Progenitor cell of endocrine pancreas (in vitro differentiated cells): ENCODE measurements at regions not wholly inside any gene's neighbourhood (a gene's known extent, or its start where the extent isn't known, plus 50 kb on each side); places are given as distances from the start of the nearest gene placed in this dataset.

ENCODE experiments used
- DNase-seq: peaks from one replicate; pipeline ENCODE4 v3.0.0; 2021; ENCODE audit warnings: low spot score; ENCODE audit not compliant: unreplicated experiment
- H3K27ac Mint-ChIP-seq: 2 replicates; pipeline ENCODE4 v1.8.0; 2021; ENCODE audit warnings: mild to moderate bottlenecking, moderate library complexity, mixed read lengths
- H3K27me3 Mint-ChIP-seq: 2 replicates; pipeline ENCODE4 v1.8.0; 2021; ENCODE audit warnings: mixed read lengths
- H3K36me3 Mint-ChIP-seq: 2 replicates; pipeline ENCODE4 v1.8.0; 2022; ENCODE audit warnings: mixed read lengths; ENCODE audit not compliant: insufficient read depth
- H3K4me1 Mint-ChIP-seq: 2 replicates; pipeline ENCODE4 v1.8.0; 2021; ENCODE audit warnings: low read depth, mixed read lengths
- H3K4me3 Mint-ChIP-seq: 2 replicates; pipeline ENCODE4 v1.8.0; 2021; ENCODE audit warnings: low read depth, mild to moderate bottlenecking, moderate library complexity, mixed read lengths
- H3K9me3 Mint-ChIP-seq: 2 replicates; pipeline ENCODE4 v1.8.0; 2021; ENCODE audit warnings: low read depth, mixed read lengths
- TF ChIP-seq, protein P1 (sequence below): fragments of 200-600 bp; sonication (generic); IDR thresholded peaks from one replicate; pipeline ENCODE4 v1.5.0; 2021; ENCODE audit warnings: antibody characterized with exemption, mild to moderate bottlenecking; ENCODE audit not compliant: unreplicated experiment

DNA sequence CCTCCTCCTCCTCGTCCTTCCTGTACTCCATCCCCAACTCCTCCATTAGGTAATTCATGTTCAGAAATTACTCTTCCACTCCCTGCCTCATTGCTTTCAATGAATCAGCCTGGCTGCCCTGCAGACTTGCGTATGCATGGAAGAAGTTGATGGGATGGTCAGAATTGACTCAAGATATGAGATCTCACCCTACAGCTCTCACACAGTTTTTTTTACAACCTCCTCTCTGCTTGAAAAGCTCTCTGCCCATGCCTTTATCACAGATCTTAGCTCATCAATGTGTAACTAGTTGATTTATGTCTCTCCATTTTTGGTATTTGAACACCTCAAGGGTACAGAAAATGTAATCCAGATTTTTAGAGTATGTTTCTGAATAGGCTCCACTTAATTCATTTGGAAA, 506.9 kb downstream of the TBC1D4 start:
- TF ChIP-seq, protein P1, sequence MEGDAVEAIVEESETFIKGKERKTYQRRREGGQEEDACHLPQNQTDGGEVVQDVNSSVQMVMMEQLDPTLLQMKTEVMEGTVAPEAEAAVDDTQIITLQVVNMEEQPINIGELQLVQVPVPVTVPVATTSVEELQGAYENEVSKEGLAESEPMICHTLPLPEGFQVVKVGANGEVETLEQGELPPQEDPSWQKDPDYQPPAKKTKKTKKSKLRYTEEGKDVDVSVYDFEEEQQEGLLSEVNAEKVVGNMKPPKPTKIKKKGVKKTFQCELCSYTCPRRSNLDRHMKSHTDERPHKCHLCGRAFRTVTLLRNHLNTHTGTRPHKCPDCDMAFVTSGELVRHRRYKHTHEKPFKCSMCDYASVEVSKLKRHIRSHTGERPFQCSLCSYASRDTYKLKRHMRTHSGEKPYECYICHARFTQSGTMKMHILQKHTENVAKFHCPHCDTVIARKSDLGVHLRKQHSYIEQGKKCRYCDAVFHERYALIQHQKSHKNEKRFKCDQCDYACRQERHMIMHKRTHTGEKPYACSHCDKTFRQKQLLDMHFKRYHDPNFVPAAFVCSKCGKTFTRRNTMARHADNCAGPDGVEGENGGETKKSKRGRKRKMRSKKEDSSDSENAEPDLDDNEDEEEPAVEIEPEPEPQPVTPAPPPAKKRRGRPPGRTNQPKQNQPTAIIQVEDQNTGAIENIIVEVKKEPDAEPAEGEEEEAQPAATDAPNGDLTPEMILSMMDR: no peak
- no peak overlapping the region for H3K27ac Mint-ChIP-seq

DNA sequence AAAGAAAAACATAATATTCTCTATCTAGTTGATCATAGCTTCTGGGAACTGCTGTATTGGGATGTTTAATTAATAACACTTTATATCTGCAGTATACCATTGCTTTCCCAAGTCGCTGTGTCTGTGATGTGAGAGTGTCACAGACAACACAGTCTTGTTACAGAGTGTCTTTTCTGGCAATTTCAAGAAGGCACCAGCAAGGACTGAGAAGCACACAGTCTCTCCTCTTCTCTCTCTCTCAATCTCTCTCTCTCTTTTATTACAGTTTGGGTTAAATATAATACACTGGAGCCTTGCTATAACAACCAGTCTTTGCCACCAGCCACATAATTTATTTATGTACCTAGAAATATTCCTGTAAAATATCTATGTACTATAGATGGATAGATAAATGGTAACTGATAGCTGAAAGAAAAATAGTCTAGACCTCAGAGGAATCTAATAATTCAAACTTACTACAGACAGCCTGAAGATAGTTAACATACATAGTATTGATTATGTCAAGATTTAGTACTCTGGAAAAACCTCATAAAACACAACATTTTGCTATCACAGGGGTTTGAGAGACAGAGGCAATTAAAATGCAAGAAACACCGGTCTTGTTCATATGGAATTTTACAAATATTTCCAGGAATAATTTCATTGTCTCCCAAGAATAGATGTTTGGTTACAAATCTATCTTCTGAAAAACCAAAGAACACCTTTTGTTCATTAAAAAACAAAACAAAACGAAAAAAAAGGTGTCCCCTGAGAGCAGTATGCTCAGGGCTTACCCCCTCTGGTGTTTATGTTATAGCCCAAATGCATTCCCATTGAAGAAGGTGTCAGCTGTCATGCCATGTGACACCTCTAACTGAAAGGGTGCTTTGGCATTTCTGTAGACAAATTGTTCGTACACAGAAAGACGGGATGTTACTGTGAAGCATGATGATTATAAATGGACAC, 507.8 kb downstream of the TBC1D4 start:
- H3K27ac Mint-ChIP-seq: no peak overlapping the region
- no peaks in the 10 kb centered on the region for H3K27me3 Mint-ChIP-seq
- DNase-seq: no peak
- no peaks in the 10 kb centered on the region for H3K9me3 Mint-ChIP-seq
- no peaks in the 10 kb centered on the region for H3K4me1 Mint-ChIP-seq
- TF ChIP-seq, protein P1: no peak
- H3K36me3 Mint-ChIP-seq: no peaks in the 10 kb centered on the region
- H3K4me3 Mint-ChIP-seq: no peak overlapping the region

More for the DNA sequence above, 506.9 kb downstream of the TBC1D4 start:
- Mint-ChIP-seq H3K27me3 (no peaks in the 10 kb centered on the region), H3K36me3 (no peaks in the 10 kb centered on the region), H3K4me1 (no peaks in the 10 kb centered on the region), H3K9me3 (no peaks in the 10 kb centered on the region), H3K4me3 (no peak overlapping the region)
- DNase-seq: no peak

GRCh38 chr13:74969419-74969818, 512.5 kb downstream of the TBC1D4 start:
- TF ChIP-seq, protein P1: no peak
- H3K27me3 Mint-ChIP-seq: no peaks in the 10 kb centered on the region
- no peaks in the 10 kb centered on the region for H3K36me3 Mint-ChIP-seq
- no peak overlapping the region for H3K4me3 Mint-ChIP-seq
- H3K27ac Mint-ChIP-seq: no peak overlapping the region
- H3K9me3 Mint-ChIP-seq: no peaks in the 10 kb centered on the region
- peaks cover 2% of the 10 kb centered on the region for H3K4me1 Mint-ChIP-seq
- DNase-seq: no peak

DNA sequence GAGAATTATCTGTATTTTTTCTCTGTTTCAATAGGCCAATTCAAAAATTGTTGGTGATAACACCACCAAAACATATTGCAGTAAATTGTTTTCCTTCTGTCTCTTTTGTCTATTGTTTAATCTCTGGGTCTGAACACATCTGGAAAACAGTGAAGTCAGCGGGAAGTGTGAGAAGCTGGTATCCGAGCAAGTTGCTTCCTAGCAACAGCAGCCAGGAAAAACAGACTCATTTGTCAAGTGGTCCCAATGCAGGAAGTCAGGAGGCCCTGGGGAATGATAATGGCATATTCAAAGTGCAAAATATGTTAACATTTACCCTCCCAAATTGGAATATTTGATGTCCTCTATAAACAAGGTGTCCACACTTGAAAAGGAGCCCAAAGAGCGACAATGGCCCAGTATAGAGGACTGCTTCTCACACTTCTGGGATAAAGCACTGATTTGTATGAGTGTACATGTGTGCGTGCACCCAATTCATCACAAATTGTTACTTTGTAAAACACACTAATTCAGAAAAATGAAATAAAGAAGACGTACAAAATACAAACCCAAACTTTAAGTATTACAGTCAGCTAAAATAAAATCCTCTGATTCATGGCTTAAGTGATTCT, 515.0 kb downstream of the TBC1D4 start:
- TF ChIP-seq, protein P1: no peak
- Mint-ChIP-seq H3K9me3 (peaks cover 4% of the 10 kb centered on the region), H3K36me3 (no peaks in the 10 kb centered on the region), H3K27ac (no peak overlapping the region), H3K27me3 (no peaks in the 10 kb centered on the region), H3K4me1 (peaks cover 2% of the 10 kb centered on the region), H3K4me3 (no peak overlapping the region)
- DNase-seq: no peak

- TF ChIP-seq, protein P1: no peak
- no peak overlapping the region for H3K4me3 Mint-ChIP-seq
- H3K27ac Mint-ChIP-seq: no peak overlapping the region
- H3K27me3 Mint-ChIP-seq: no peaks in the 10 kb centered on the region
- peaks cover 2% of the 10 kb centered on the region for H3K4me1 Mint-ChIP-seq
- no peaks in the 10 kb centered on the region for H3K36me3 Mint-ChIP-seq
- no peak for DNase-seq
- H3K9me3 Mint-ChIP-seq: peaks cover 4% of the 10 kb centered on the region
These were observed 515.7 kb downstream of the TBC1D4 start for GRCh38 chr13:74966275-74966674.
